ENCODE measurements at regions not wholly inside any gene's neighbourhood (a gene's known extent, or its start where the extent isn't known, plus 50 kb on each side); places are given as distances from the start of the nearest gene placed in this dataset.

- Histone ChIP-seq H3K27ac (ENCODE audit: low read depth, low read length) (no peak overlapping the region), H3K36me3 (ENCODE audit: control insufficient read depth in 1 of 2, insufficient read depth in 2 of 2, low read length in 2 of 2) (no peaks in the 10 kb centered on the region), H3K4ac (ENCODE audit: low read depth, low read length) (no peak overlapping the region), H3K27me3 (ENCODE audit: insufficient read depth, low read length) (no peaks in the 10 kb centered on the region), H2AK5ac (ENCODE audit: low read length) (no peak overlapping the region), H3K9ac (ENCODE audit: low read length) (no peak overlapping the region), H3K9me3 (ENCODE audit: insufficient read depth, low read depth, low read length) (no peaks in the 10 kb centered on the region), H2AFZ (ENCODE audit: insufficient read depth, low read length, poor library complexity) (no peak overlapping the region), H4K91ac (ENCODE audit: low read depth, low read length) (no peak overlapping the region), H4K8ac (ENCODE audit: low read depth, low read length) (no peak overlapping the region), H3K4me2 (ENCODE audit: low read length) (no peak overlapping the region), H3K4me3 (ENCODE audit: low read depth, low read length) (no peak overlapping the region), H3K79me1 (ENCODE audit: low read length) (no peaks in the 10 kb centered on the region), H2BK5ac (ENCODE audit: low read depth, low read length, poor library complexity) (no peak overlapping the region), H3K14ac (ENCODE audit: low read length) (no peak overlapping the region), H3K79me2 (ENCODE audit: control insufficient read depth, insufficient read depth, low read length, poor library complexity) (no peaks in the 10 kb centered on the region), H2BK12ac (ENCODE audit: low read length) (no peak overlapping the region), H2BK120ac (ENCODE audit: insufficient read depth, low read length, poor library complexity) (no peak overlapping the region), H3K23ac (ENCODE audit: low read length) (no peak overlapping the region), H3K4me1 (ENCODE audit: control insufficient read depth in 1 of 2, insufficient read depth in 2 of 2, low read length in 2 of 2) (no peaks in the 10 kb centered on the region), H4K12ac (ENCODE audit: low read depth, low read length) (no peak overlapping the region), H3K18ac (ENCODE audit: low read length) (no peak overlapping the region)
- no CpG with 5 or more reads among the region's 2 CpGs for WGBS (ENCODE audit: extremely low coverage, insufficient coverage, insufficient read length)
- no peak for DNase-seq
These were observed 159.0 kb upstream of the E2F7 start for GRCh38 chr12:77224346-77224745.

GRCh38 chr12:77222336-77222735 is 157.0 kb upstream of the E2F7 start:
- Histone ChIP-seq H3K14ac (ENCODE audit: low read length) (no peak overlapping the region), H3K36me3 (ENCODE audit: control insufficient read depth in 1 of 2, insufficient read depth in 2 of 2, low read length in 2 of 2) (no peaks in the 10 kb centered on the region), H2AFZ (ENCODE audit: insufficient read depth, low read length, poor library complexity) (no peak overlapping the region), H3K27ac (ENCODE audit: low read depth, low read length) (no peak overlapping the region), H2AK5ac (ENCODE audit: low read length) (no peak overlapping the region), H3K79me2 (ENCODE audit: control insufficient read depth, insufficient read depth, low read length, poor library complexity) (no peaks in the 10 kb centered on the region), H3K23ac (ENCODE audit: low read length) (no peak overlapping the region), H3K27me3 (ENCODE audit: insufficient read depth, low read length) (no peaks in the 10 kb centered on the region), H3K4me1 (ENCODE audit: control insufficient read depth in 1 of 2, insufficient read depth in 2 of 2, low read length in 2 of 2) (no peaks in the 10 kb centered on the region), H4K8ac (ENCODE audit: low read depth, low read length) (no peak overlapping the region), H3K4me2 (ENCODE audit: low read length) (no peak overlapping the region), H4K91ac (ENCODE audit: low read depth, low read length) (no peak overlapping the region), H3K9me3 (ENCODE audit: insufficient read depth, low read depth, low read length) (no peaks in the 10 kb centered on the region), H2BK120ac (ENCODE audit: insufficient read depth, low read length, poor library complexity) (no peak overlapping the region), H2BK12ac (ENCODE audit: low read length) (no peak overlapping the region), H3K4ac (ENCODE audit: low read depth, low read length) (no peak overlapping the region), H3K18ac (ENCODE audit: low read length) (no peak overlapping the region), H4K12ac (ENCODE audit: low read depth, low read length) (no peak overlapping the region), H3K4me3 (ENCODE audit: low read depth, low read length) (no peak overlapping the region), H3K9ac (ENCODE audit: low read length) (no peak overlapping the region), H2BK5ac (ENCODE audit: low read depth, low read length, poor library complexity) (no peak overlapping the region), H3K79me1 (ENCODE audit: low read length) (no peaks in the 10 kb centered on the region)
- no peak for DNase-seq
- no CpG with 5 or more reads among the region's 2 CpGs for WGBS (ENCODE audit: extremely low coverage, insufficient coverage, insufficient read length)

- no peak overlapping the region for H3K4me2 ChIP-seq (ENCODE audit: low read length)
- no peaks in the 10 kb centered on the region for H3K4me1 ChIP-seq (ENCODE audit: control insufficient read depth in 1 of 2, insufficient read depth in 2 of 2, low read length in 2 of 2)
- no peak overlapping the region for H3K9ac ChIP-seq (ENCODE audit: low read length)
- no peaks in the 10 kb centered on the region for H3K9me3 ChIP-seq (ENCODE audit: insufficient read depth, low read depth, low read length)
- H2AFZ ChIP-seq (ENCODE audit: insufficient read depth, low read length, poor library complexity), result no peak overlapping the region
- H2BK120ac ChIP-seq (ENCODE audit: insufficient read depth, low read length, poor library complexity), result no peak overlapping the region
- no CpG with 5 or more reads among the region's 1 CpG for WGBS (ENCODE audit: extremely low coverage, insufficient coverage, insufficient read length)
- H4K91ac ChIP-seq (ENCODE audit: low read depth, low read length), result no peak overlapping the region
- no peak overlapping the region for H2BK5ac ChIP-seq (ENCODE audit: low read depth, low read length, poor library complexity)
- no peak overlapping the region for H3K4ac ChIP-seq (ENCODE audit: low read depth, low read length)
- H4K12ac ChIP-seq (ENCODE audit: low read depth, low read length), result no peak overlapping the region
- no peak overlapping the region for H2AK5ac ChIP-seq (ENCODE audit: low read length)
- no peaks in the 10 kb centered on the region for H3K79me1 ChIP-seq (ENCODE audit: low read length)
- H3K14ac ChIP-seq (ENCODE audit: low read length), result no peak overlapping the region
- H2BK12ac ChIP-seq (ENCODE audit: low read length), result no peak overlapping the region
- no peak for DNase-seq
- no peaks in the 10 kb centered on the region for H3K79me2 ChIP-seq (ENCODE audit: control insufficient read depth, insufficient read depth, low read length, poor library complexity)
- H3K4me3 ChIP-seq (ENCODE audit: low read depth, low read length), result no peak overlapping the region
- H3K18ac ChIP-seq (ENCODE audit: low read length), result no peak overlapping the region
- no peaks in the 10 kb centered on the region for H3K27me3 ChIP-seq (ENCODE audit: insufficient read depth, low read length)
- H3K36me3 ChIP-seq (ENCODE audit: control insufficient read depth in 1 of 2, insufficient read depth in 2 of 2, low read length in 2 of 2), result no peaks in the 10 kb centered on the region
- H4K8ac ChIP-seq (ENCODE audit: low read depth, low read length), result no peak overlapping the region
- H3K27ac ChIP-seq (ENCODE audit: low read depth, low read length), result no peak overlapping the region
- no peak overlapping the region for H3K23ac ChIP-seq (ENCODE audit: low read length)
These were observed 155.2 kb upstream of the E2F7 start for GRCh38 chr12:77220586-77220985.

DNA sequence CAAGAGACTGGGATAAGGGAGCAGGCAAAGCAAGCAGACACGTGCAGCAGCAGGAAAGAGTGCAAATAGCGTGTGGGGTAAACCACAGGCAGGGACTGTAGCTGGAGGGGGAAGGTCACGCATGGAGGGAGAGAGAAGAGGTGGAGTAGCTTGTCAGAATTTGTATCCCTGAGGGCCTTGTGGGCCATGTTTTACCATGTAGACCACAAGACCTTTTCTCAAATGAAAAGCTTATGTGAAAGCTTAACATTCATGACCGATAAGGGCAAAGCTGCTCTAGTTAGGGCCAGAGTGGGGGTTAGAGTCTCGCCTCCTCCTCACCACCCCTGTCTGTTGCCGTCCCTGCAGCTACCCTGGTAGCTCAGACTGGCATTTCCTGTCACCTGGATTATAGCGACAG is 152.9 kb upstream of the E2F7 start:
- H2BK12ac ChIP-seq (ENCODE audit: low read length), result no peak overlapping the region
- H4K12ac ChIP-seq (ENCODE audit: low read depth, low read length), result no peak overlapping the region
- no peak overlapping the region for H3K27ac ChIP-seq (ENCODE audit: low read depth, low read length)
- H3K4ac ChIP-seq (ENCODE audit: low read depth, low read length), result no peak overlapping the region
- no peak overlapping the region for H2AFZ ChIP-seq (ENCODE audit: insufficient read depth, low read length, poor library complexity)
- no peaks in the 10 kb centered on the region for H3K4me1 ChIP-seq (ENCODE audit: control insufficient read depth in 1 of 2, insufficient read depth in 2 of 2, low read length in 2 of 2)
- H2BK120ac ChIP-seq (ENCODE audit: insufficient read depth, low read length, poor library complexity), result no peak overlapping the region
- H2BK5ac ChIP-seq (ENCODE audit: low read depth, low read length, poor library complexity), result no peak overlapping the region
- H3K27me3 ChIP-seq (ENCODE audit: insufficient read depth, low read length), result no peaks in the 10 kb centered on the region
- no peak overlapping the region for H3K4me3 ChIP-seq (ENCODE audit: low read depth, low read length)
- H2AK5ac ChIP-seq (ENCODE audit: low read length), result no peak overlapping the region
- H3K4me2 ChIP-seq (ENCODE audit: low read length), result no peak overlapping the region
- H3K18ac ChIP-seq (ENCODE audit: low read length), result no peak overlapping the region
- H3K79me2 ChIP-seq (ENCODE audit: control insufficient read depth, insufficient read depth, low read length, poor library complexity), result no peaks in the 10 kb centered on the region
- no peaks in the 10 kb centered on the region for H3K36me3 ChIP-seq (ENCODE audit: control insufficient read depth in 1 of 2, insufficient read depth in 2 of 2, low read length in 2 of 2)
- H4K91ac ChIP-seq (ENCODE audit: low read depth, low read length), result no peak overlapping the region
- no peak overlapping the region for H4K8ac ChIP-seq (ENCODE audit: low read depth, low read length)
- H3K9ac ChIP-seq (ENCODE audit: low read length), result no peak overlapping the region
- H3K79me1 ChIP-seq (ENCODE audit: low read length), result no peaks in the 10 kb centered on the region
- H3K23ac ChIP-seq (ENCODE audit: low read length), result no peak overlapping the region
- no peaks in the 10 kb centered on the region for H3K9me3 ChIP-seq (ENCODE audit: insufficient read depth, low read depth, low read length)
- no CpG with 5 or more reads among the region's 7 CpGs for WGBS (ENCODE audit: extremely low coverage, insufficient coverage, insufficient read length)
- no peak overlapping the region for H3K14ac ChIP-seq (ENCODE audit: low read length)
- DNase-seq, result no peak
